ENCODE measurements at regions not wholly inside any gene's neighbourhood (a gene's known extent, or its start where the extent isn't known, plus 50 kb on each side); places are given as distances from the start of the nearest gene placed in this dataset.

DNA sequence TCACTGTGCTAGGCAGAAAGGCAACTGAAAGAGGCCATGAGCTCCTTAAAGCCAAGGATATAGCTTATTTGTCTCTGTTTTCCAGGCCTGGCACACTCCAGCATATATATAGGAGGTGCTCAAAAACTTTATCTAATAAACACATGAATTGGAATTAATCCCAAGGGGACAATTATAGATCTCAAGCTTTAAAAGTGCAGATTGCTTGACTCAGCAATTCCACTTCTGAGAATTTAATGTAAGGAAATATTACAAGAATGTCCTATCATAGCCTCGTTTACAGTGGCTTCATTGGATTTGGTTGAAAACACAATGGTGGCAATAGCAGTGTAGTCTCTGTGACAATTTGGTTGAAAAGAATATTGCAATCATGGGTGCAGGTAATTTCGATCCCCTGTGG, 267.3 kb downstream of the SHQ1 start:
- H3K9me3 Mint-ChIP-seq, result peaks cover 4% of the 10 kb centered on the region
- no peaks in the 10 kb centered on the region for H3K36me3 Mint-ChIP-seq (ENCODE audit: low read depth)
- H3K27ac Mint-ChIP-seq, result no peak overlapping the region
- H3K4me3 Mint-ChIP-seq, result no peak overlapping the region
- no peaks in the 10 kb centered on the region for H3K4me1 Mint-ChIP-seq
- ATAC-seq (replicated peaks), result no peak
- H3K27me3 Mint-ChIP-seq, result peaks cover 7% of the 10 kb centered on the region

DNA sequence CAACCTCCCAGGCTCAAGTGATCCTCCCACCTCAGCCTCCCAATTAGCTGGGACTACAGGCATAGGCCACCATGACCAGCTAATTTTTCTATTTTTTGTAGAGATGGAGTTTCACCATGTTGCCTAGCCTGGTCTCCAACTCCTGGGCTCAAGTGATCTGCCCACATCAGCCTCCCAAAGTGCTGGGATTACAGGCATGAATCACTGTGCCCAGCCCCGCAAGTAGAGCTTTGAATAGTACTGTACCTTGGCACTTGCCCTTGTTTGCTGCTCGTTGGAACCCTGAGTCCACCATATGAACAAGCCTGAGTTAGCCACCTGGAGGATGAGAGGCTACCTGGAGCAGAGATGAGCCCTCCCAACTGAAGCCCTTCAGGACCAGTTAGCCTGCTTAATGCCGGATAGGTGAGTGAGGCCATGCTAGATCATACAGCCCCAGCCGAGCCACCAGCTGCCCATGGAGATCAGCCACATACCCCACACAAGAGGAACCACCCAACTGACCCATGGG, 267.9 kb downstream of the SHQ1 start:
- Mint-ChIP-seq H3K27me3 (peaks cover 5% of the 10 kb centered on the region), H3K4me1 (no peaks in the 10 kb centered on the region)

DNA sequence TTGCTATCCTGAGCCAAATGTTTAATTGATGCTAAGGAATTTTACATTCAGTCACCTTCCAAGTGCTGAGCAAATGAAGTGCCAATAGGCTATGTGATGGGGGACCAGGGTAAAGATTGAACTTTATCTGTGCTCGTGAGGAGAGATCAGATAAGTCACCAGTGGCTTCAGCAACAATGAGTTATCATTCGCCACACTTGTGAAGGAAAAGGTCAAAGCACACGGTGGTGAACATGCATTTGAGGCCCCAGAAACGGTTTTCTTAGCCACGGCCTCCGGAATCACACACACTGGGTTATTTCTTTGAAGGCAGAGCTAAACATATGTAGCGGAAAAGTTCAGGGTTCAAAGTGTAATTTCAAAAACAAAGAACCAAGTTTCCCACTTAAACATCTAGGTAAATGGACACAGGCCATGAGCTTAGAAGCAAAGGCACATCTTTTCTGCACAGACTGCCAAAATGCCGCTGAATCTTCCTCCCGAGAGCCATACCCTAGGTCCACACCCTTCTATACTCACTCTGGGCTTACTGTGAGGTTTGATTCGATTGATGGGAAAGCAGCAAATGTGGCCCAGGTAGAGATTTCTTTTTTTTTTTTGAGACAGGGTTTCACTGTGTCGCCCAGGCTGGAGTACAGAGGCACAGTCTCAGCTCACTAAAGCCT, 268.5 kb downstream of the SHQ1 start:
- no peak overlapping the region for H3K4me3 Mint-ChIP-seq
- no peaks in the 10 kb centered on the region for H3K36me3 Mint-ChIP-seq (ENCODE audit: low read depth)
- no peak overlapping the region for H3K27ac Mint-ChIP-seq
- no peaks in the 10 kb centered on the region for H3K4me1 Mint-ChIP-seq
- no peak for ATAC-seq (replicated peaks)
- H3K27me3 Mint-ChIP-seq, result peaks cover 4% of the 10 kb centered on the region
- no peaks in the 10 kb centered on the region for H3K9me3 Mint-ChIP-seq

More for the DNA sequence above, 267.9 kb downstream of the SHQ1 start:
- Mint-ChIP-seq H3K9me3 (peaks cover 2% of the 10 kb centered on the region), H3K4me3 (no peak overlapping the region), H3K36me3 (ENCODE audit: low read depth) (no peaks in the 10 kb centered on the region), H3K27ac (no peak overlapping the region)
- no peak for ATAC-seq (replicated peaks)

DNA sequence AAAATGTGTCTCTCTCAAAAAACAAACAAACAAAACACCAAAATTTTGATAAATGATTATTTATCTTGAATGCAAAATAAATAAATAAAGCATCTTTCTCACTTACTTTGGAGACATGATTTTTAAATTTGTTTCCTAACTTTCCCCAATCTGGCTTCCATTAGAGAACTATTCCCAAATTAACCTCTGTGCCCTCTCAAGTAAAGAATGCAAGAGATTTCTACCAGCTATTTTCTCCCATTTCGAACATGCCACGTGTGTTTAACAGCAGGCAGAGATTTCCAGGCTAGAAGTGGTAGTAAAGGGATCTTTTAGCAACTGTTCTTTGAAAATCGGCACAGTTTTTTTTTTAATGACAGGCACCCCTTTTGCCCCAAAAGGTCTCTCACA, 269.1 kb downstream of the SHQ1 start:
- Mint-ChIP-seq H3K4me1 (no peaks in the 10 kb centered on the region), H3K27ac (no peak overlapping the region), H3K9me3 (no peaks in the 10 kb centered on the region), H3K4me3 (no peak overlapping the region), H3K27me3 (peaks cover 4% of the 10 kb centered on the region), H3K36me3 (ENCODE audit: low read depth) (no peaks in the 10 kb centered on the region)
- ATAC-seq (replicated peaks), result no peak

DNA sequence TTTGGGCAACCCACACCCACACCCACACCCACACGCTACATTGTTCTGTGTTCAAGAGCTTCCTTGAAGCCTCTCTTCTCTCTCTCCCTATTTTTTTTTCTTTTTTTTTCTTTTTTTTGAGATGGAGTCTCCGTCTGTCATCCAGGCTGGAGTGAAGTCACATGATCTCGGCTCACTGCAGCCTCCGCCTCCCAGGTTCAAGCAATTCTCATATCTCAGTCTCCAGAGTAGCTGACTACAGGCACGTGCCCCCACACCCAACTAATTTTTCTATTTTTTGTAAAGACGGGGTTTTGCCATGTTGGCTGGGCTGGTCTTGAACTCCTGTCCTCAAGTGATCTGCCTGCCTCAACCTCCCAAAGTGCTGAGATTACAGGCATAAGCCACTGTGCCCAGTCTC, 271.1 kb downstream of the SHQ1 start:
- peaks cover 4% of the 10 kb centered on the region for H3K27me3 Mint-ChIP-seq
- H3K9me3 Mint-ChIP-seq, result no peaks in the 10 kb centered on the region
- no peaks in the 10 kb centered on the region for H3K36me3 Mint-ChIP-seq (ENCODE audit: low read depth)
- no peak overlapping the region for H3K27ac Mint-ChIP-seq
- no peak for ATAC-seq (replicated peaks)
- H3K4me1 Mint-ChIP-seq, result no peaks in the 10 kb centered on the region
- H3K4me3 Mint-ChIP-seq, result no peak overlapping the region

DNA sequence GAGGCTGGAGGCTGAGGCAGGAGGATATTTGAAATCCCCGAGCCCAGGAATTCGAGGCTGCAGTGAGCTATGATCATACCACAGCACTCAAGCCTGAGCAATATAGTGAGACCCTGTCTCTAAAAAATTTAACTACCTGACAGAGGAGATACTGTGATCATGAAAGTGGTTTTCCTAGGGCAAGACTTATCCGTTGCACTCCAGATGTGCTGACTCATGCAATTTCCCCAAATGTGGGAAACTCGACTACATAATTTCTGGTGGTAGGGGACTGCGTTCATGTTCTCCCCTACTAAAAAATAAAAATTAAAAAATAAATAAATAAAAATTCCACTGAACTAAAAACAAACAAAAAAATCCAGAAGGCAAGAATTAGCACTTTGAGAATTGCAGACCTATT, 271.7 kb downstream of the SHQ1 start:
- Mint-ChIP-seq H3K4me3 (no peak overlapping the region), H3K36me3 (ENCODE audit: low read depth) (no peaks in the 10 kb centered on the region), H3K27me3 (peaks cover 4% of the 10 kb centered on the region), H3K4me1 (no peaks in the 10 kb centered on the region), H3K9me3 (no peaks in the 10 kb centered on the region), H3K27ac (no peak overlapping the region)
- no peak for ATAC-seq (replicated peaks)

DNA sequence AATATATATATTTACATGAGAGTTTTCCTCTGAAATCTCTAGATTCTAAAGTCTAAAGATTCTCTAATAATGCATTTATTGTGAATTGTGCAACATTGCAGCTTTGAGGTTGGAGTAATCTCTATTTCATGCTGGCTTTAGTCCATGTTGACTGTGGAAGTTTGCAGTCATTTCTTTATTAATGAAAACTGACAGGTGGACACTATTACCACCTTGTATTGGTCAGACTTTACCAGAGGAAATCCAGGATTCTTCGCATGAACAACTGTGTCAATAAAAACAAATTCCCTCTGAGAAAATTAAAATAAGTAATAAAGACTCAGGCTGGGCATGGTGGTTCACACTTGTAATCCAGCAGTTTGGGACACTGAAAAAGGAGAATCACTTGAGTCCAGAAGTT, 274.1 kb downstream of the SHQ1 start:
- H3K4me1 Mint-ChIP-seq, result no peaks in the 10 kb centered on the region
- H3K27me3 Mint-ChIP-seq, result peaks cover 4% of the 10 kb centered on the region
- no peaks in the 10 kb centered on the region for H3K36me3 Mint-ChIP-seq (ENCODE audit: low read depth)
- H3K4me3 Mint-ChIP-seq, result no peak overlapping the region
- H3K27ac Mint-ChIP-seq, result no peak overlapping the region
- no peak for ATAC-seq (replicated peaks)
- H3K9me3 Mint-ChIP-seq, result no peaks in the 10 kb centered on the region

DNA sequence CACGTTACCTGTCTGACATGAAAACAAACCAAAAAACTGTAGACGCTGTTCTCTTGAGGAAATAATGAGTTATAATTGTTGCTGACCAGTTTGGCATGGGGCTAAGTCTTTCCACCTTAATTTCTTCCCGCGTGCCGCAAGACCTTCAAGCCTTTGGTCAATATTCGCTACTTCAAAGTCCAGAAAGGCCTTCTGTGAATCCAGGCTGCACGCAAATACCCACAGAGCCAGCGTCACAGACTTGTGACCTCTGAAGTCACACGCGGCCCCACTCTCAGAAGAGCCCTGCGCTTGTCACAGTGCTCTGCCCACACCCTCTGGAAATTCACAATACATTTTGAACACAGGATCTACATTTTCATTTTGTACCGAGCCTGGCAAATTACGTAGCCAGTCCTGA, 275.2 kb downstream of the SHQ1 start:
- no peaks in the 10 kb centered on the region for H3K4me1 Mint-ChIP-seq
- no peak overlapping the region for H3K27ac Mint-ChIP-seq

DNA sequence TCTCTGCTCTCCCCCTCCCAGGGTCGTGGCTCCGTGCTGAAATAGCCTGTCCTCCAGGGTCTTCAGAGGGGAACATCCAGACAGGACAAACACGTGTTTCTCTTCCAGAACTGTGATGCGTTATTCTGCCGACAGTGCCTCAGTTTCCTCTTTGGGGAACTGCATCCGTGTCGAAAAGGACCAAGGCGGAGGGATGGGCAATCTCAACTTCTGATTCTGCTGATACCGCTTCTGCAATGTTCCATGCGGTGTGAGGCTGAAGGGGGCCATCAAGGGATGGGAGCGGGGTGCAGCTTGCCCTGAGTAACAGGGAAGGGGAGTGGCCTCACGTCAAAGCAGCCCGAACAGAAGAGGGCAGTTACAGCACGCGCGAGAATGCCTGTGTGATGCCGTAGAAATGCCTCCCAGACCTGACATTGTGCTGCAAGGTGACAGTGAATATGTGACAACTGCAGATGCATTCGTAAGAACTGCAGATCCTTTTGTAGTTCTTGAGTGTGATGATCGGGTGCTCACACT, 275.7 kb downstream of the SHQ1 start:
- no peaks in the 10 kb centered on the region for H3K4me1 Mint-ChIP-seq

More for the DNA sequence above, 275.2 kb downstream of the SHQ1 start:
- Mint-ChIP-seq H3K9me3 (no peaks in the 10 kb centered on the region), H3K4me3 (no peak overlapping the region), H3K36me3 (ENCODE audit: low read depth) (no peaks in the 10 kb centered on the region), H3K27me3 (peaks cover 4% of the 10 kb centered on the region)
- ATAC-seq (replicated peaks), result no peak

DNA sequence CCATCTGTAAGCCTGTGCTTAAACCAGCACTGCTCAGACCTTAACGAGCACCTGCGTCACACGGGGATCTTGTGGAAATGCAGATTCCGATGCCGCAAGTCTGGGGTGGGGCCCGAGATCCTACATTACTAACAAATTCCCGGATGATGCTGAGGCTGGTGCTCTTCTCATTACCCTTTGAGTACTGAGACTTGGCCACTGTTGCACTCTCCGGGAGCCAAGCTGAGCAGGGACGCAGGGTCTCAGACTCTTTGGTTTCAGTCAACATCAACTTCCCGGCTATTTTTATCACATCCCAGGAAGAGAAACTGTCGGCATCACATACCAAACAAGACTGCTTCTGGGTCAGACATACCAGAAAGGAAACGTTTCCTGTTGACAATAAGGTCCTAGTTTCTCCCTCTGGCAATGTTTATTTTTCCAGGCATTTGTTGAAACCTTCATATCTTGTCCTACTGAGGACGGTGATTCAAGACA, 276.6 kb downstream of the SHQ1 start:
- no peak for ATAC-seq (replicated peaks)
- H3K4me3 Mint-ChIP-seq, result no peak overlapping the region
- H3K9me3 Mint-ChIP-seq, result no peaks in the 10 kb centered on the region
- H3K27ac Mint-ChIP-seq, result no peak overlapping the region
- H3K27me3 Mint-ChIP-seq, result peaks cover 4% of the 10 kb centered on the region
- no peaks in the 10 kb centered on the region for H3K4me1 Mint-ChIP-seq
- H3K36me3 Mint-ChIP-seq (ENCODE audit: low read depth), result no peaks in the 10 kb centered on the region

More for the DNA sequence above, 275.7 kb downstream of the SHQ1 start:
- no peaks in the 10 kb centered on the region for H3K36me3 Mint-ChIP-seq (ENCODE audit: low read depth)
- no peak for ATAC-seq (replicated peaks)
- H3K27ac Mint-ChIP-seq, result peak overlapping the region; percentile 17
- H3K27me3 Mint-ChIP-seq, result peaks cover 4% of the 10 kb centered on the region
- no peaks in the 10 kb centered on the region for H3K9me3 Mint-ChIP-seq
- H3K4me3 Mint-ChIP-seq, result no peak overlapping the region

DNA sequence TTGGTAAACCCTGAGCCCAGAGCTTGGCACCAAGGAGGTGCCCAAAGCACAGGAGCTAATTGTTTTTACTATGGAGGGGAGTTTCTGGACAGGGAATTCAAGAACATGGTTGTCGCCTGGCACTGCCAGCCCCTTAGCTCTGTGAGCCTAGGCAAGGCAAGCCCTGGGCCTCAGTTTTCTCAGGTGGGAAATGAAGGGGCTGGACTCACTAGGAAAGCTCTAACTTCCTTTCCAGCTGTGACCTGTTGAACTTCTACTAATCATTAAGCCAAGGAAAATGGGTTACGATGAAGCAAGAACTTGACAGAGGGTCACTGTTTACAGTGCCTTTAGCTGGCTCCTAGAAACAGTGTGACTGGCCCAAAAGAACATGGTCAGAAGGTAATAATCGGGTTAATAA, 277.2 kb downstream of the SHQ1 start:
- H3K4me1 Mint-ChIP-seq, result no peaks in the 10 kb centered on the region
- no peak overlapping the region for H3K27ac Mint-ChIP-seq

DNA sequence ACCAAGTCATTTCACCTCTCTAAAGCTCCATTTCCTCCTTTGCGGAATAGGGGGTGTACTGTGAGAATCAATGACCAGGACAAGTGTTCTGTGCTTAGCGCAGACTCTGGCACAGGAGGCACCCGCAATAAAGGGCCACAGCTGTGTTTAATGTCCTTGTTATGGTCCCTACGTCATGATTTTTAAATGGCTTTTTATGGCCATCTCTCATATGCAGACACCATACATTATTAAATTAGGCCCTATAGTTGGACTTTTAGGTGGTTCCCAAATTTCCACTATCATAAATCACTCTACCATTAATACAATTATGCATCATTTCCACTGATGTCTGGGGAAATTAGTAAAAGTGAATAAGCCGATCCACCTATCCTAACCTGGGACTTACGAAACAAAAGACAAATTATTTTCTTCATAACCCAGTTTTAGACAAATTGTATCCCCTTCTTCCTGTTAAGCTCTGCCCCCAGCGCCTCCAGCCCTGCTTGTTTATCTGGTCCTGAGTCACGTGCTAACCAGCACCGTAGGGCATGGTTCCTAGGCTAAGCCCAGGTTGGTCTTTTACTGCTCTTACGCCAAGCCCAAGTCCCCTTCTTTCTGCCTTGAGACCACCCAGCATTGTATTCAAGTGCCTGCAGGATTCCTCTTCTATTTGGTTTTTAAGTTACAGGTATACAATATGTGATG, 278.3 kb downstream of the SHQ1 start:
- Mint-ChIP-seq H3K4me3 (no peak overlapping the region), H3K27ac (no peak overlapping the region), H3K4me1 (no peaks in the 10 kb centered on the region), H3K9me3 (no peaks in the 10 kb centered on the region), H3K36me3 (ENCODE audit: low read depth) (no peaks in the 10 kb centered on the region), H3K27me3 (peaks cover 4% of the 10 kb centered on the region)
- no peak for ATAC-seq (replicated peaks)

More for the DNA sequence above, 277.2 kb downstream of the SHQ1 start:
- no peaks in the 10 kb centered on the region for H3K36me3 Mint-ChIP-seq (ENCODE audit: low read depth)
- ATAC-seq (replicated peaks), result no peak
- peaks cover 4% of the 10 kb centered on the region for H3K27me3 Mint-ChIP-seq
- no peaks in the 10 kb centered on the region for H3K9me3 Mint-ChIP-seq
- H3K4me3 Mint-ChIP-seq, result no peak overlapping the region

DNA sequence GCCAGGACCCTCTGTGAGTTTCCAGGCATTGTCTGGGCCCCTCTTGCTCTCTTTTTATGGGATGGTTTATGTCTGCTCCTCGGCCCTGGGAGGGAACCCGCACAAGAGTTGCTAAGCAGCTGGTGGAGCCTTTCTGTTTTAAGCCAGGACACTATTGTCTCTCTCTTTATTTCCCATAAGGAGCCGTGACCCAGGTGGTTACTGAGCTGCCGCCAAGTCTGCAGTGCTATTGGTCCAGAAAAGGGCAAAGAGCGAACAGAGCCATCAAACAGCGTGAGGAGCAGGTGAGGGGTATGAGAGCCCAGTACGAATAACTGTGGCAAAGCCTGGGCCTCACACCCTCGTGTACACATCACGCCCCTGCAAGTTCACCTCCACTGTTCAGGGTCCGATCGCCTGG, 280.2 kb downstream of the SHQ1 start:
- ATAC-seq (replicated peaks), result no peak
- Mint-ChIP-seq H3K4me3 (no peak overlapping the region), H3K27me3 (peaks cover 4% of the 10 kb centered on the region), H3K4me1 (no peaks in the 10 kb centered on the region), H3K27ac (no peak overlapping the region), H3K9me3 (no peaks in the 10 kb centered on the region), H3K36me3 (ENCODE audit: low read depth) (no peaks in the 10 kb centered on the region)

DNA sequence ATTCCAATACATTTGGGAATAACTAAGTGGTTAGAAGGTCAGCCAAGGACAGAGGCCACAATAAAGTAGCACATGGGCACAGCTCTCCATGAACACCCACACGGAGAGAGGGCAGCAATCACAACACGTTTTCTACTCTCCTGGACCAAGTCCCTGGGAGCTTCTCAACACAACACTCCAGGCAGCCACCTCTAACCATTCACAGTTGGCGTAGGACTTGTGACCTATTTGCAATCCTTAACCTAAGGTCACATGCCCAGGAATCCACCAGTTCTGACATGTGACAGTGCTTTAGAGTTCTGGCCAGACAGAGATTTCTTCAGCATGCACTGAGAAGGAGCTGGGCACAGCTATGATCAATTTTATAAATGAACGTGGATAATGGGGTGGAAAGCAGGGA, 280.8 kb downstream of the SHQ1 start:
- no peak overlapping the region for H3K4me3 Mint-ChIP-seq
- no peak for ATAC-seq (replicated peaks)
- peaks cover 4% of the 10 kb centered on the region for H3K27me3 Mint-ChIP-seq
- no peak overlapping the region for H3K27ac Mint-ChIP-seq
- H3K36me3 Mint-ChIP-seq (ENCODE audit: low read depth), result no peaks in the 10 kb centered on the region
- H3K9me3 Mint-ChIP-seq, result no peaks in the 10 kb centered on the region
- no peaks in the 10 kb centered on the region for H3K4me1 Mint-ChIP-seq

DNA sequence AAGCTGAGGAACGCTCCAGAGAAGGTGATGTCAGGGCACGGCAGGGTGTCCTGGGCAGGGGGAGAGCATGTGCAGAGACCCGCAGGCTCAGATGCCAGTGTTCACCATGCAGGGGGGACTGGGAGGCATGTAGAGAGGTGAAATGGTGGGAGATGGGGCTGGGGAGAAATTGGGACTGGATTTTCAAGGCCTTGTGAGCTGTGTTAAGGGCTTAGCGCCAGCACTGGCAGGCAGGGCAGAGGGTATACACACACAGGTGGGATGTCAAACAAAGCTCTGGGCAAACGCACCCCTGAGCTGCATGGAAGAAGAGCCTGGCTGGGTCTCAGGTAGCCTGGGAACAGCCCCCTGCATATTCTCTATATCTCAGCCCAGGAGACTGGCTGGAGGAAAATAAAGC, 282.7 kb downstream of the SHQ1 start:
- Mint-ChIP-seq H3K27me3 (peaks cover 4% of the 10 kb centered on the region), H3K4me1 (no peaks in the 10 kb centered on the region), H3K9me3 (peaks cover 3% of the 10 kb centered on the region), H3K36me3 (ENCODE audit: low read depth) (no peaks in the 10 kb centered on the region), H3K4me3 (no peak overlapping the region), H3K27ac (no peak overlapping the region)
- no peak for ATAC-seq (replicated peaks)

Measured in activated T-helper 17 cell treated with anti-CD3 and anti-CD28 coated beads, Interleukin-2, amount 50 U/mL, for 72 hours (primary cell).